ENCODE measurements at regions not wholly inside any gene's neighbourhood (a gene's known extent, or its start where the extent isn't known, plus 50 kb on each side); places are given as distances from the start of the nearest gene placed in this dataset.

GRCh38 chr18:44258086-44258485 lies 422.6 kb upstream of the SETBP1 start:
- DNase-seq: no peak

GRCh38 chr18:44258576-44258975 lies 422.1 kb upstream of the SETBP1 start:
- DNase-seq: no peak

DNA sequence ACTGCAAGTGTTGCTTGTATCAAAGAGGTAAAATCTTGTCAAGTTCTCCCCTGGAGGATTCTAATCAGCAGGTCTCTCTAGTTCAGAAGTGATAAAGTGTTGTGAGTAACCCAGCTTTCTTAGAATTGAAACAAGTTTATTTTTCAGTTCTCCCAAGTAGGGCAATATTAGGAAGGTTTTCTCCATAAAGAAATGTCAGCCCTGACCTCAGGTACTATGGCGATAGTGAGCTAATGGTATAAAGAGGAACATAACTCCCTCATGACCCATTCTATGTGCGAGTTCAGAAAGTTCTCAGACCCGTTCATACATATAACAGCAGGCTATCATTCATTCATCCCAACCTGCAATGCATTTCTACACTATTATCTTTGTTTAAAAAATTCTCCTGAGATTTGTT lies 421.1 kb upstream of the SETBP1 start:
- DNase-seq: no peak

DNA sequence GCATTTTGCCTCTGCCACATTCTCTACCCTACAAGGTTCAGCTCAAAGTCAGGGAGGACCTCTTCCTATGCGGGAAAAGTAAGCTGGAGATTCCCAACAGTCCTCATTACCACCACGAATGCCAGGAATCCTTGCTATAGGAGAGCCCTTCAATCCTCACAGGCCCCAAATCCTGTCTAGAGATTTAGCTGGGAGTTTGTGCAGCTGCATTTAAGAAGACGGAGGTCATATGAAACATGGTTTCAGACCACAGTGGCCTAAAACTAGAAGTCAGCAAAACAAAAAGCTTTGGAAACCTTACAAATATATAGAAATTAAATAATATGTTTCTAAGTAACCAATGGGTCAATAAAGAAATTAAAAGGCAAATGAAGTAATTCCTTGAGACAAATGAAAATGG lies 415.3 kb upstream of the SETBP1 start:
- DNase-seq: no peak

GRCh38 chr18:44273298-44273697 lies 407.4 kb upstream of the SETBP1 start:
- no peak for DNase-seq

GRCh38 chr18:44280479-44280878 lies 400.2 kb upstream of the SETBP1 start:
- no peak for DNase-seq

DNA sequence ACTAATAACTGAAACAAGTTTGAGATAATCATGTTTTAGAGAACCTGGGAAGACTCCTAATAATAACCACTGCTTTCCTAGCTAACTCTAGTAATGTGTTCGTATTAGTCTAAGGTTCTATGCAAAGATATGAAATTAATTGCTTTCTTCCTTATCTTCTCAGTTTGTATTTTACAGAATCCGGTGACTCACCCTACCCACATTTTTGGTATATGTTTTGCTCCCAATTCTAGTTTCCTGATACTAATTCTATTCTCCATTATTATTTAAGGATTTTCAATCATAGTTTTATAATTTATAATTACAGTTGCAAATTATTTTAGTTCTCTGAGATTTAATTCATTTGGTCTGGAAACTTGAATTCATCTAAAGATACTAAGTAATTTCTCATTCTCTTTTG lies 394.6 kb upstream of the SETBP1 start:
- no peak for DNase-seq

- DNase-seq: no peak
These were observed 390.2 kb upstream of the SETBP1 start for GRCh38 chr18:44290366-44290977.

DNA sequence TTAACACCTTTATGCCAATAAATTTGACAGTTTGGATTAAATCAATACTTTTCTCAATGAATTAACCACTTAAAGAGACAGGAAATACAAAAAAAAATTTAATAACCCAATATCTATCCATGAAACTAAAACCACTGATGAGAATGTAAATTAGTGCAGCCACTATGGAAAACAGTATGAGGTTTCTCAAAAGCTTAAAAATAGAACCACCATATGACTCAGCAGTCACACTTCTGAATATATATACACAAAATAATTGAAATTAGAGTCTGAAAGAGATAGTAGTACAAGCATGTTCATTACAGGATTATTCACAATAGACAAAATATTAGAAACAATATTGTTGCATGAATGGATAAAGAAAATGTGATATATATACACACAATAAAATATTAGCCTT lies 382.1 kb upstream of the SETBP1 start:
- DNase-seq: no peak

DNA sequence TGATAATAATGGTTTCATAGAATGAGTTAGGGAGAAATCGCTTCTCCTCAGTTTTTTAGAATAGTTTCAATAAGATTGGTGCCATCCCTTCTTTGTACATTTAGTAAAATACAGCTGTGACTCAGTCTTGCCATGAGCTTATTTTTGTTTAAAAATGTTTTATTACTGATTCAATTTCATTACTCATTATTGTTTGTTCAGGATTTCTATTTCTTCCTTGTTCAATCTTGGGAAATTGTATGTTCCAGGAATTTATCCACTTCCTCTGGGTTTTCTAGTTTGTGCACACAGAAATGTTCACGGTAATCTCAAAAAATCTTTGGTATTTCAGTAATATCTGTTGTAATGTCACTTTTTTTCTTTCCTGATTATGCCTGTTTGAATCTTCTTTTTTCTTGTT lies 371.5 kb upstream of the SETBP1 start:
- DNase-seq: no peak

- no peak for DNase-seq
These were observed 359.8 kb upstream of the SETBP1 start for GRCh38 chr18:44320619-44321460.

DNA sequence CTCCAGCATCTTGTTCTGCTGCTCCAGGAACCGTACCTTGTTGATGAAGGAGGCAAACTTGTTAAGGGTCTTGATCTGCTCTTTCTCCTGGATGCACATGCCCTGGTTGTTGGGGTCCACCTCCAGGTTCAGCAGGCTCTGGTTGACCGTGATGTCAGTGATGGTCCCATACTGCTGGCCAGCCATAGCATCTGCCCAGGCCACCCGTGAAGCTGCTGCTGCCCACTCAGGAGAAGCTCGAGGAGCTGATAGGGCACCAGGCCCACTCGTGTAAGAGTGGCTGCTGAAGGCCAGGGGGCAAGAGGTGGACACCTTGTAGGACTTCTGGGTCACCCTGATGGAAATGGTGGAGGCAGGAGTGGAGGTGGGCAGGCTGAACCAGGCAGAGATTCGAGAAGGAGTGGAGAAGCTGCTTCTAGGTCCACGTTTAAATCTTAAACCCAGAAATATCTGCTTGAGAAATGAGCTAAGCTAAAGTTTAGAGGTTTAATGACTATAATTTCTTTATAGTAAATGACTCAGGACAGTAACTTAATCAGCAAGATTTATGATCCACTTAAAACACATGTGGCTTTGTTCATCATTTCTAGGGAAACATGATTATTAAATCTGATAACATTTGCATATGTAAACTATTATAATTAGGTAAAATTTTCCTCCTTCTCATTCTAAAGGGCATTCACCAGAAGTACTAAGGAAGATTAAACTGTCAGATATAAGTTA lies 358.7 kb upstream of the SETBP1 start:
- no peak for DNase-seq

- DNase-seq: no peak
These were observed 357.6 kb upstream of the SETBP1 start for GRCh38 chr18:44323125-44323524.

- DNase-seq: no peak
These were observed 356.3 kb upstream of the SETBP1 start for GRCh38 chr18:44324361-44324760.

GRCh38 chr18:44325903-44326635 lies 354.6 kb upstream of the SETBP1 start:
- DNase-seq: no peak

DNA sequence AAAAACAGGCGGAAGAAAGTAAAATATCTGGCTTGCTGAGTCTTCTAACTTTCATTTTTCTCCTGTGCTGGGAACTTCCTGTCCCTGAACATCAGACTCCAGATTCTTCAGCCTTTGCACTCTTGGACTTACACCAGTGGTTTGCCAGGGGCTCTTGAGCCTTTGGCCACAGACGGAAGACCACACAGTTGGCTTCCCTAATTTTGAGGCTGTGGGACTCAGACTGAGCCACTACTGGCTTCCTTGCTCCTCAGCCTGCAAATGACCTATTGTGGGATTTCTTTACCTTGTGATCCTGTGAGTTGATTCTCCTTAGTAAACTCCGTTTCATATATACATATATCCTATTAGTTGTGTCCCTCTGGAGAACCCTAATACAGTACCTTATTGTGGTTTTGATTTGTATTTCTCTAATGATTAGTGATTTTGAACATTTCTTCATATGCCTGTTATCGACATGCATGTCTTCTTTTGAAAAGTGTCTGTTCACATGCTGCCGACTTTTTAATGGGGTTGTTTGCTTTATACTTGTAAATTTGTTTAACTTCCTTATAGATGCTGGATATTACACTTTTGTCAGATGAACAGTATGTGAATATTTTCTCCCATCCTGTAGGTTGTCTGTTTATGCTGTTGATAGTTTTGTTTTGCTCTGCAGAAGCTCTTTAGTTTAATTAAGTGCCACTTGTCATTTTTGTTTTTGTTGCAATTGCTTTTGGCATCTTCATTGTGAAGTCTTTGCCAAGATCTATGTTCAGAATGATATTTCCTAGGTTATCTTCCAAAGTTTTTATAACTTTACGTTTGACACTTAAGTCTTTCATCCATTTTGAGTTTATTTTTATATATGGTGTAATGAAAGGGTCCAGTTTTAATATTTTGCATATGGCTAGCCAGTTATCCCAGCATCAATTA lies 348.8 kb upstream of the SETBP1 start:
- no peak for DNase-seq

- DNase-seq: no peak
These were observed 338.9 kb upstream of the SETBP1 start for GRCh38 chr18:44341759-44342158.

GRCh38 chr18:44342162-44342561 lies 338.5 kb upstream of the SETBP1 start:
- DNase-seq: no peak

DNA sequence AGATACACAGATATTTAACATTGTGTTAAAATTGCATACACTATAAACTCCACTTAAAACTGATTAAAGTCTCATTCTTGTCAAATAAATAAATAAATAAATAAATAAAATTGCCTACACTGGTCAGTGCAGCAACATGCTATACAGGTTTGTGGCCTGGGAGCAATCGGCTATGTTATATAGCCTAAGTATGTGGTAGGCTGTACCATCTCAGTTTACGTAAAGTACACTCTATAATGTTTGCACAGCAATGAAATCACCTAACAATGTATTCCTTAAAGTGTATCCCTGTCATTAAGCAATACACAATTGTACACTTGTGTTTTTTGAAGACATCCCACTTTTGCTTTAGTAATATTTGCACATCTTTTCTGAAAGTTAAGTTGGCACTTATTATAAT lies 337.7 kb upstream of the SETBP1 start:
- no peak for DNase-seq

- no peak for DNase-seq
These were observed 337.1 kb upstream of the SETBP1 start for GRCh38 chr18:44343570-44343969.

GRCh38 chr18:44356566-44357157 lies 324.0 kb upstream of the SETBP1 start:
- no peak for DNase-seq

DNA sequence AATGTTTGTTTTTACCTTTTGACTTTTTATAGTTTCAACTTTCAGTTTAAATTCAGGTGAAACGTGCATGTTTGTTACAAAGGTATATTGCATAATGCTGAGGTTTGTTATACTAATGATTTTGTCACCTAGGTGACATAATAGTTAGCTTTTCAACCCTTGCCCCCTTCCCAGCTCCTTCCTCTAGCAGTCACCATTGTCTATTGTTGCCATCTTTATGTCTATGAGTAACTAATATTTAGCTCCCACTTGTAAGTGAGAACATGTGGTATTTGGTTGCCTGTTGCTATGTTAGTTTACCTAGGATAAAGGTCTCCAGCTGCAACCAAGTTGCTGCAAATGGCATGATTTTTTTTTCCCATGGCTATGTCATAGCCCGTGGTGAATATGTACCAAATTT lies 322.3 kb upstream of the SETBP1 start:
- DNase-seq: no peak
